Motor neuron (in vitro differentiated cells): ENCODE measurements at regions not wholly inside any gene's neighbourhood (a gene's known extent, or its start where the extent isn't known, plus 50 kb on each side); places are given as distances from the start of the nearest gene placed in this dataset.

Source experiments
- ATAC-seq, 8 experiments: fragments of 200-7000 bp; cut with Tn5 transposase; replicated peaks in 6 of 8; 2 replicates each; pipeline ENCODE4 v1.8.0; 2021; ENCODE audit warnings: mild to moderate bottlenecking in 8 of 8, moderate library complexity in 8 of 8
- H3K27ac ChIP-seq, 2 donors: fragments of 250-450 bp; sonication (Bioruptor Pico); 2 replicates each; pipeline ENCODE4 v1.9.0; 2021; ENCODE audit warnings: antibody characterized with exemption in 2 of 2, mild to moderate bottlenecking in 2 of 2, moderate library complexity in 1 of 2
- H3K4me1 ChIP-seq, 2 donors: fragments of 250-450 bp; sonication (Bioruptor Pico); replicated peaks in 1 of 2; 2 replicates each; pipeline ENCODE4 v1.6.1; 2021; ENCODE audit warnings: antibody characterized with exemption in 2 of 2, mild to moderate bottlenecking in 2 of 2, moderate library complexity in 1 of 2
- H3K4me3 ChIP-seq, 5 donors: fragments of 250-450 bp; sonication (Bioruptor Pico); 2 replicates each; pipeline ENCODE4 v1.9.0; 2021; ENCODE audit warnings: antibody characterized with exemption in 5 of 5, mild to moderate bottlenecking in 5 of 5, moderate library complexity in 4 of 5
- WGBS, 10 experiments: fragments of 450-650 bp; shearing (Covaris generic); methylation state at CpG; one replicate each; pipeline ENCODE4 v1.0.0; 2022; 5-methylcytosine and 5-hydroxymethylcytosine counted together
- in situ Hi-C, 9 experiments: fragments of 400-800 bp; cut with MboI; loops; one replicate each; pipeline ENCODE4 v1.15.0; 2021; ENCODE audit warnings: low sequenced_read_pairs in 9 of 9, low pct_unique_long_range_greater_than_20kb in 2 of 9; ENCODE audit not compliant: unreplicated experiment in 9 of 9

DNA sequence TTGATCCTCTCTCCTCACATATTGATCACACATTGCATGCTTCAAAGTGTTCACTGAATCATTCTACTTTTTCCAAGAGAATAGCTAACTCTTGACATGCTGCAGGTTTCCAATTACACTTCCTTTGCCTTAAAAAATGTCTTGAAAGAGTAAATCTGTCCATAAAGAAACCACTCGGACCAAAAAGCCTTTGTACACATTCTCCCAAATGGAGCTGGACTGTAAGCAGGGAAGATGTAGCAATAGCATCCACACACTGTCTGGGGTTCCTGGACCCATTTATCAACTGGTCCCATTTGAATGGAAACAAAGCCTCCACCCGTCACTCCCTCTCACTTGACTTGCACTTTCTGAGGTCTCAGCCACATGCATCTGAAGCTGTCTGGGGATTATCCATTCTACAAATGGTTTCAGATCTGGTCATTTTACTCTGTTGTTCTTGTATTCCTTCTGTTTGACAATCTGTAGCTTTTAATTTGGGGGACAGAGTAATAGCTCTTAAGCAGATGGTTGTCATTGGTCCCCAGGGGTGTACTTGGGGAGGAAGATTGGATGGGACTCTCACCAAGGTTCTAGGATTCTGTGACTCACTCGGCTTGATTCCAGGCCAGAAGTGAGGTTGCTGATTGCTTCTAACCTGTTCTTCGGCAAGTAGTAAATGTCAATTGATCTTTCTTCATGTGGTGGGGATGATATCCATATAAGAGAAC is 203.5 kb downstream of the HIBADH start:
- ATAC-seq = no peak
- WGBS, 10 experiments = 12 to 100% (median 69%) methylated on average over 1 to 4 of the region's 4 CpGs; no CpG with 5 or more reads in 1 of the 10 experiments
- Histone ChIP-seq H3K27ac (no peak overlapping the region), H3K4me3 (no peak overlapping the region), H3K4me1 (peaks cover 0 to 4% of the 10 kb centered on the region in 2 donors)
- in situ Hi-C loops = no loop called here

DNA sequence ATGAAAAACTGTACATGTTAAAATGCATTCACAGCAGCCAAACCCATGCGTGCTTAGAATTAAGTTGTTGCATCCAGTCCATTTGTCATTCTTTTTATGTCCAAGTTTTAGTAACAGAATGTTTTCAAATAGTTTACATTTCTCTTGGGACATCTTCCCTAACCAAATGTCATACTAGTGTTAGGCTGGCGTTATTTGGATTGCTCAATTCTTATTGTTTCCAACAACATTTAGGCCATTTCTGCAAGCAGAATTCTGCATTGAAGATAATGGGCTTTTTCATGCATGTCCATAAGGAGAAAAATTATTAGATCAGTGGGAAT is 203.0 kb downstream of the HIBADH start:
- ATAC-seq = no peak
- 0 to 100% (median 85%) methylated on average over 1 to 2 of the region's 2 CpGs for WGBS, 10 experiments

DNA sequence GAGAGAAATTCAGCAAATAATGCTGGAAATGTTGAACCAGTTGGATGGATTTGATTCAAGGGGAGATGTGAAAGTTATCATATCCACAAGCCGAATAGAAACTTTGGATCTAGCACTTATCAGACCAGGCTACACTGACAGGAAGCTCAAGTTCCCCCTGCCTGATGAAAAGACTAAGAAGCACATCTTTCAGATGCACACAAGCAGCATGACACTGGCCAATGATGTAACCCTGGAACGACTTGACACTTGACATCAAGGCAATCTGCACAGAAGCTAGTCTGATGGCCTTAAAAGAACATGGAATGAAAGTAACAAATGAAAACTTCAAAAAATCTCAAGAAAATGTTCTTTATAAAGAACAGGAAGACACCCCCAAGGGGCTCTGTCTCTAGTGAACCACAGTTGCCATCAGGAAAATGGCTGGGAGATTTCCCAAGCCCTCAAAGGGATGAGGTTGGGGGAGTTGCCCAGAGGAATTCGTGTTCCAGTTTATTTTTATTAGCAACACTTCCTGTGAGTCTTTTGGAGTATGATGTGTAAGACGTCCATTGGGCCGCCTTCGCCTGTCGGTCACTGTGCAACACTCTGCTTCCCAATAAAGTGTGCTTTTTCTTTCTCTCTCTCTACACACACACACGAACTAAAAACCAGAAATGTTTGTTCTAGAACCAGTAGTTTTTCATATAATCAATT is 200.0 kb downstream of the HIBADH start:
- Histone ChIP-seq H3K4me3 (no peak overlapping the region), H3K4me1 (peaks cover 0 to 4% of the 10 kb centered on the region in 2 donors), H3K27ac (no peak overlapping the region)
- WGBS, 10 experiments = 13 to 100% (median 64%) methylated on average over 1 to 8 of the region's 8 CpGs
- in situ Hi-C loops = no loop called here
- no peak for ATAC-seq

More for the DNA sequence above, 203.0 kb downstream of the HIBADH start:
- Histone ChIP-seq H3K4me1 (peaks cover 0 to 4% of the 10 kb centered on the region in 2 donors), H3K27ac (no peak overlapping the region), H3K4me3 (no peak overlapping the region)
- in situ Hi-C loops = no loop called here

DNA sequence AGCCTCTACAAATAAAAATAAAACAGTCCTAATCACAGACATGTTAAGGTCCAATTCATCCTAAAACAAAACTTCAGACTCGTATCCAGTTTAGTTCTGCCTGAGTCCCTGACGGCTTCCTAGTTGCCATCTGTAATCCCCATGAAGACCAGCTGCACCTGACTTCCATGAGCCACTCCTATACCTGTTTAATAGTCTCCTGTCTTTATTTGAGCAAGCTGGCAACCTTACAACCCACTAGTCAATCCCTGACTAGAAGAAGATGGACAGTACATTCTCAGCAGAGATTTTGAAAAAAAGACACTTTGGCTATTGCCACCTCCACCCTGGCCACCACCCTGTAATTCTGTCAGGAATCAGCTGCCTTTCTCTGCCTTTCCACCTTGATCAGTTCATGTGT is 197.7 kb downstream of the HIBADH start:
- WGBS, 10 experiments = 17 to 83% (median 66%) methylated on average over 1 to 2 of the region's 2 CpGs; no CpG with 5 or more reads in 4 of the 10 experiments
- Histone ChIP-seq H3K4me3 (no peak overlapping the region), H3K4me1 (no peaks in the 10 kb centered on the region), H3K27ac (no peak overlapping the region)
- no peak for ATAC-seq
- in situ Hi-C loops = no loop called here

DNA sequence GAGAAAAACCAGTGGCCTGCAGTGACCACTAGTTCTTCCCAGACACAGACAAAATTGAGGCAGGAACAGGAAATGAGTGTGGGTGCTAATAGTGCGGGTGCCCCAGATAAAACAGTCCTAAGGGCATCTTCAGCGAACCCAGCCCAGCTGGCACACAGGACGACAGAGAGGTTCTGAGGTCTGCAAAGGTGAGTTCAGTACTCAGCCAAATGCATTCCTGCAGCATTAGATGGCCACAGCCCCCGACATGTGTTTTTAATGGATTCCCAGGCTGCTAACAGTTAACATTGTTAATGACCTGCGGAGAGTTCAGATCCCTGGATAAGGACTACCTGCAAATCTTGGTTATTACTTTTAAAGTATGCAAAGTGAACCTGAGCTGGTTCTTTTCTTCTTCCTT is 196.0 kb downstream of the HIBADH start:
- no peak overlapping the region for H3K27ac ChIP-seq
- H3K4me3 ChIP-seq = no peak overlapping the region
- peaks cover 5 to 6% of the 10 kb centered on the region in 2 donors for H3K4me1 ChIP-seq
- ATAC-seq = no peak
- WGBS, 10 experiments = 20 to 83% (median 74%) methylated on average over 1 to 2 of the region's 5 CpGs; no CpG with 5 or more reads in 4 of the 10 experiments
- in situ Hi-C loops = no loop called here

DNA sequence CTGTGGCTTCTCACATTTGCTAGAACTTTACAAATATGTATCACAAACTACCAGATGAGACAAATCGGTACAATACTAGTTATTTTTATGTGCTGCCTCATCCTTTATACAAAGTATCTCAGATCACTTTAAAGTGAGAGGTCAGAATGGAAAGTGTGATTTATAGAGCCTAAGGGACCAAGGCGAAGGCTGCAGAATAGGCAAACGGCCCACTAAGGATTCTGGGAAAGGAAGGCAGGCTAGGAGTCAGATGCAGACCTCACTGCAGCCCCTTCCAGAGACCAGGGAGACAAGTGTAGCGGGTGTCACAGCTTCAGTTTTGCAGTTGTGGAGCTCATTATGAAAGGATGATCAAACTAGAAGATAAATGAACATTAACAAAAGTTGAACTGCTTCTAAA is 190.6 kb downstream of the HIBADH start:
- Histone ChIP-seq H3K27ac (no peak overlapping the region), H3K4me1 (peaks cover 5 to 8% of the 10 kb centered on the region in 2 donors), H3K4me3 (no peak overlapping the region)
- in situ Hi-C loops = no loop called here
- 22 to 67% (median 42%) methylated on average over 1 to 4 of the region's 4 CpGs; no CpG with 5 or more reads in 3 of the 10 experiments for WGBS, 10 experiments
- peak in 5 of 8 experiments; percentile 79 to 100 (median 97) for ATAC-seq
